Keratinocyte (primary cell): ENCODE measurements at regions not wholly inside any gene's neighbourhood (a gene's known extent, or its start where the extent isn't known, plus 50 kb on each side); places are given as distances from the start of the nearest gene placed in this dataset.

Source experiments
- DNase-seq: peaks from one replicate; pipeline ENCODE4 v3.0.0-alpha.2; 2011; ENCODE audit warnings: low read depth, missing footprints, low spot score
- FAIRE-seq: peaks from 2 replicates; lab custom pipeline; 2011; peaks lifted over from hg19 to GRCh38; lab: Jason Lieb, UNC
- H2AFZ ChIP-seq: 2 replicates; pipeline ENCODE4 v1.6.0; 2012; ENCODE audit warnings: low read length, control low read depth, inconsistent platforms; ENCODE audit not compliant: control insufficient read depth
- H3K27ac ChIP-seq: 2 replicates; pipeline ENCODE4 v1.5.1; 2011; ENCODE audit warnings: low read length; ENCODE audit not compliant: control insufficient read depth, insufficient read depth
- H3K27me3 ChIP-seq: 3 replicates; pipeline ENCODE4 v1.6.0; 2011; ENCODE audit warnings: low read length; ENCODE audit not compliant: control insufficient read depth, insufficient read depth; ENCODE audit errors: extremely low read depth
- H3K36me3 ChIP-seq, 2 experiments: 2 replicates in 1 of 2; 3 replicates in 1 of 2; pipeline ENCODE4 v1.5.1; 2011; ENCODE audit warnings: low read length in 2 of 2, mild to moderate bottlenecking in 1 of 2; ENCODE audit not compliant: control insufficient read depth in 2 of 2, insufficient read depth in 2 of 2; ENCODE audit errors: extremely low read depth in 1 of 2
- H3K4me1 ChIP-seq: 3 replicates; pipeline ENCODE4 v1.5.1; 2011; ENCODE audit warnings: low read length; ENCODE audit not compliant: control insufficient read depth, insufficient read depth; ENCODE audit errors: extremely low read depth
- H3K4me2 ChIP-seq: 3 replicates; pipeline ENCODE4 v1.6.0; 2011; ENCODE audit warnings: low read depth, low read length; ENCODE audit not compliant: control insufficient read depth, insufficient read depth; ENCODE audit errors: extremely low read depth
- H3K4me3 ChIP-seq, 3 experiments: fragments of 200-600 bp in 1 of 3; sonication (generic) in 1 of 3; 2 replicates in 2 of 3; 3 replicates in 1 of 3; pipeline ENCODE4 v1.5.1; 2011 to 2016; ENCODE audit warnings: low read length in 3 of 3, mild to moderate bottlenecking in 3 of 3, control low read depth in 2 of 3, inconsistent platforms in 1 of 3, low read depth in 1 of 3, mixed read lengths in 1 of 3, mixed run types in 1 of 3, moderate library complexity in 1 of 3; ENCODE audit not compliant: control insufficient read depth in 2 of 3, insufficient read depth in 2 of 3; ENCODE audit errors: extremely low read depth in 1 of 3
- H3K79me2 ChIP-seq: 2 replicates; pipeline ENCODE4 v1.6.0; 2012; ENCODE audit warnings: low read length; ENCODE audit not compliant: control insufficient read depth, insufficient read depth
- H3K9ac ChIP-seq: 3 replicates; pipeline ENCODE4 v1.6.0; 2011; ENCODE audit warnings: low read length; ENCODE audit not compliant: control insufficient read depth, insufficient read depth; ENCODE audit errors: extremely low read depth
- H3K9me1 ChIP-seq: 3 replicates; pipeline ENCODE4 v1.6.0; 2011; ENCODE audit warnings: low read length; ENCODE audit not compliant: control insufficient read depth, insufficient read depth; ENCODE audit errors: extremely low read depth
- H3K9me3 ChIP-seq: 2 replicates; pipeline ENCODE4 v1.5.1; 2012; ENCODE audit warnings: low read depth, low read length; ENCODE audit not compliant: control insufficient read depth
- H4K20me1 ChIP-seq: 3 replicates; pipeline ENCODE4 v1.6.0; 2011; ENCODE audit warnings: low read length; ENCODE audit not compliant: control insufficient read depth, insufficient read depth; ENCODE audit errors: extremely low read depth
- EZH2 ChIP-seq: IDR thresholded peaks from one replicate; pipeline ENCODE4 v1.6.1; 2012; ENCODE audit warnings: inconsistent platforms, mild to moderate bottlenecking, low read length, moderate library complexity
- dilution Hi-C: fragments of 300-500 bp; cut with MboI; formaldehyde crosslinking; loops from one replicate; pipeline ENCODE4 v1.7.0; 2020; ENCODE audit warnings: low sequenced_read_pairs; ENCODE audit not compliant: extremely low pct_ligation_motif_present
- TF ChIP-seq, protein P1 (sequence below), 3 experiments: IDR thresholded peaks in 1 of 3; conservative IDR thresholded peaks in 1 of 3; optimal IDR thresholded peaks in 1 of 3; 2 replicates in 2 of 3; 3 replicates in 1 of 3; pipeline versions ENCODE3 to v1.5.1; 2011; ENCODE audit warnings: low read length in 3 of 3, mild to moderate bottlenecking in 3 of 3, moderate library complexity in 2 of 3, control low read depth in 1 of 3, inconsistent platforms in 1 of 3; ENCODE audit not compliant: insufficient read depth in 2 of 3; ENCODE audit errors: extremely low read depth in 1 of 3

DNA sequence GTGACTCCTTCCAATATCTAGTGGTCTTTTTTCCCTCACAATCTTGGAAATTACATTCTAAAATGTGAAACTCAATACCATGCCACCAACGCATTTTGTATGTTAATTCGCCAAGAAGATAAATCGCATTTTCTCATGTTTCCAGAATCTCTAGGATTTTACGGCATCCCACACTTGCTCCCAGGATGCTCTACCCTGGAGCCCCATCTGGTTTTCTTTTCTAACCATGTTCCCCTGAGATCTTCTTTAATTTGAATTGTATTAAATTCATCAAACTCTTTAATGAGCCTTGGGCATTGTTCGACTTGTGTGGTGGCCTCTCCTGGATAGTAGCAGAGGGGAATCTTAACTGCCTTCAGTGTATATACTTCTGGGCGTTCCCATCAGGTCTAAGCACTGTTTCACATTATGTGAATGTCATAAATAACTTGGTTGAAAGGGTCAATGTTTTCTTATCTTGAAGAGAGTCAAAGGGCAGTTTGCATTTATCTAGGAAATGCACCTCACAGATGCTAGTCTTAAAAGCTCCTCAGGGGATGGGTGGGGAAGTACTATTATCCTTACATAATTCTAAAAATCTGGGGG, 169.1 kb upstream of the MEOX2 start:
- FAIRE-seq, result no peak
- TF ChIP-seq, protein P1, sequence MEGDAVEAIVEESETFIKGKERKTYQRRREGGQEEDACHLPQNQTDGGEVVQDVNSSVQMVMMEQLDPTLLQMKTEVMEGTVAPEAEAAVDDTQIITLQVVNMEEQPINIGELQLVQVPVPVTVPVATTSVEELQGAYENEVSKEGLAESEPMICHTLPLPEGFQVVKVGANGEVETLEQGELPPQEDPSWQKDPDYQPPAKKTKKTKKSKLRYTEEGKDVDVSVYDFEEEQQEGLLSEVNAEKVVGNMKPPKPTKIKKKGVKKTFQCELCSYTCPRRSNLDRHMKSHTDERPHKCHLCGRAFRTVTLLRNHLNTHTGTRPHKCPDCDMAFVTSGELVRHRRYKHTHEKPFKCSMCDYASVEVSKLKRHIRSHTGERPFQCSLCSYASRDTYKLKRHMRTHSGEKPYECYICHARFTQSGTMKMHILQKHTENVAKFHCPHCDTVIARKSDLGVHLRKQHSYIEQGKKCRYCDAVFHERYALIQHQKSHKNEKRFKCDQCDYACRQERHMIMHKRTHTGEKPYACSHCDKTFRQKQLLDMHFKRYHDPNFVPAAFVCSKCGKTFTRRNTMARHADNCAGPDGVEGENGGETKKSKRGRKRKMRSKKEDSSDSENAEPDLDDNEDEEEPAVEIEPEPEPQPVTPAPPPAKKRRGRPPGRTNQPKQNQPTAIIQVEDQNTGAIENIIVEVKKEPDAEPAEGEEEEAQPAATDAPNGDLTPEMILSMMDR (optimal IDR thresholded peaks at IDR 0.05 in 1 of 3, IDR thresholded peaks at IDR 0.05 in 1 of 3, conservative IDR thresholded peaks at IDR 0.05 in 1 of 3; ENCODE audit: extremely low read depth in 1 of 3, insufficient read depth in 2 of 3, low read length in 3 of 3), result no peak
- TF ChIP-seq EZH2, result no peak
- no peak overlapping the region for H3K4me2 ChIP-seq
- H3K27me3 ChIP-seq, result no peaks in the 10 kb centered on the region
- no peaks in the 10 kb centered on the region for H3K9me3 ChIP-seq
- no peak overlapping the region for H3K27ac ChIP-seq
- no peak overlapping the region for H3K9ac ChIP-seq
- no peak for DNase-seq
- H2AFZ ChIP-seq, result no peak overlapping the region
- dilution Hi-C loops, result no loop called here
- no peaks in the 10 kb centered on the region for H3K9me1 ChIP-seq
- no peaks in the 10 kb centered on the region for H4K20me1 ChIP-seq
- H3K4me1 ChIP-seq, result no peaks in the 10 kb centered on the region
- no peak overlapping the region for H3K4me3 ChIP-seq
- H3K36me3 ChIP-seq, result no peaks in the 10 kb centered on the region
- no peaks in the 10 kb centered on the region for H3K79me2 ChIP-seq

DNA sequence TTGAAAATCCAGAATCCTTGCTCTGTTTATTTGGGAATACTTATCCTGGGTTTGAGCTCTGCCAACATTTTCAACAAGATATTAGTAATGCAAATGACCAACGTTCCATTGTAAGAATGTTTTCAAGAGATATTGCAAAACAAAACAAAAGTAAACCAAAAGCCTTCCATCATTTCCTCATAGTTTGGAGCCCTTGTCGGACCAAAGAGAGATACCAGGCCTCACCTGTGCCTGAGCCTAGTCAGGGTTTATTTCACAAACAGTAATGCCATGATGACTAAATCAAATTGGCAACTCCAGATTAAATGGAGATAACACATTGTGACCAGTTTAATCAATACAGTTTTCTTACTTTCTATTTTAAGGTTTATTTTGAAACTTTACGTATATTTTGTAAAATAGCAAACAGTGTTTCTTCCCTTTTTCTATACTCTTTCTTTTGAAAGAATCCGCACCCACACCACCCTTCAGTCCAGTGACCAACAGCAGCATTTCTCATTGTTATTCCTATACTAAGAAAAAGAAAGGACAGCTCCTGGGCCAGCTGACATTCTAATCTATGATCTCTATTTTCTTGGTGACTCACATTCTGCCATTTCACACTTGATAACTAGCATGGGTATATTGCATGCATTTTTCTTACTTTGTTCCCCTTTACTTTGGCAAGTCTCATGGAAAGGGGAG, 168.5 kb upstream of the MEOX2 start:
- Histone ChIP-seq H3K27ac (no peak overlapping the region), H2AFZ (no peak overlapping the region), H3K9ac (no peak overlapping the region), H4K20me1 (no peaks in the 10 kb centered on the region), H3K4me3 (no peak overlapping the region), H3K79me2 (no peaks in the 10 kb centered on the region), H3K9me1 (no peaks in the 10 kb centered on the region), H3K27me3 (no peaks in the 10 kb centered on the region), H3K36me3 (no peaks in the 10 kb centered on the region), H3K4me2 (no peak overlapping the region), H3K4me1 (no peaks in the 10 kb centered on the region), H3K9me3 (no peaks in the 10 kb centered on the region)
- no peak for FAIRE-seq
- no peak for DNase-seq
- dilution Hi-C loops, result no loop called here
- TF ChIP-seq, protein P1 (optimal IDR thresholded peaks at IDR 0.05 in 1 of 3, IDR thresholded peaks at IDR 0.05 in 1 of 3, conservative IDR thresholded peaks at IDR 0.05 in 1 of 3; ENCODE audit: extremely low read depth in 1 of 3, insufficient read depth in 2 of 3, low read length in 3 of 3), result no peak
- no peak for TF ChIP-seq EZH2
